Heart left ventricle (tissue), 16 donors: ENCODE measurements at regions not wholly inside any gene's neighbourhood (a gene's known extent, or its start where the extent isn't known, plus 50 kb on each side); places are given as distances from the start of the nearest gene placed in this dataset.

Source experiments
- ATAC-seq, 4 donors: fragments of 200-7000 bp; cut with Tn5 transposase; one replicate each; pipeline ENCODE4 v1.9.1; 2020 to 2022; ENCODE audit warnings: moderate library complexity in 4 of 4, mild to moderate bottlenecking in 3 of 4, moderate number of reproducible peaks in 1 of 4
- DNase-seq, 5 donors: peaks; one replicate each; pipeline ENCODE4 v3.0.0-alpha.2; 2020
- H3K27ac ChIP-seq, 12 donors: fragments of 200-600 bp; sonication (generic) in 4 of 12; one replicate each; pipeline versions ENCODE4 v1.5.0 to v1.8.0; 2016 to 2022; ENCODE audit warnings: mild to moderate bottlenecking in 2 of 12
- H3K27me3 ChIP-seq, 9 donors: fragments of 200-600 bp; sonication (generic) in 2 of 9; one replicate each; pipeline versions ENCODE4 v1.5.1 to v1.8.0; 2016 to 2022; ENCODE audit warnings: mild to moderate bottlenecking in 3 of 9
- H3K36me3 ChIP-seq, 9 donors: fragments of 200-600 bp; sonication (generic) in 2 of 9; one replicate each; pipeline versions ENCODE4 v1.5.0 to v1.8.0; 2018 to 2022; ENCODE audit warnings: mild to moderate bottlenecking in 2 of 9
- H3K4me1 ChIP-seq, 12 donors: fragments of 200-600 bp; sonication (generic) in 4 of 12; one replicate each; pipeline versions ENCODE4 v1.5.0 to v1.8.0; 2016 to 2022; ENCODE audit warnings: mild to moderate bottlenecking in 3 of 12
- H3K4me3 ChIP-seq, 12 donors: fragments of 200-600 bp; sonication (generic) in 4 of 12; one replicate each; pipeline versions ENCODE4 v1.5.0 to v1.8.0; 2017 to 2022; ENCODE audit warnings: mild to moderate bottlenecking in 9 of 12, moderate library complexity in 4 of 12
- H3K9me3 ChIP-seq, 12 donors: fragments of 200-600 bp; sonication (generic) in 4 of 12; one replicate each; pipeline versions ENCODE4 v1.5.0 to v1.8.0; 2016 to 2022; ENCODE audit warnings: mild to moderate bottlenecking in 1 of 12
- POLR2A ChIP-seq, 2 donors: fragments of 450-650 bp; IDR thresholded peaks; one replicate each; pipeline ENCODE4 v1.6.1; 2017; ENCODE audit warnings: antibody characterized with exemption in 2 of 2, mild to moderate bottlenecking in 2 of 2, moderate library complexity in 2 of 2
- WGBS, 4 donors: extraction: QIAGEN DNeasy Blood & Tissue Kit in 2 of 4; methylation state at CpG; one replicate each; pipeline versions ENCODE4 v1.1.5 to v1.1.7; 2013 to 2018; 5-methylcytosine and 5-hydroxymethylcytosine counted together
- intact Hi-C, 10 donors: fragments of 100-400 bp; cut with DNase I; formaldehyde crosslinking; loops; one replicate each; pipeline versions ENCODE4 v1.11.1 to v1.14.2; 2022
- TF ChIP-seq, protein P1 (sequence below), 12 donors: fragments of 200-600 bp; sonication (generic) in 4 of 12; IDR thresholded peaks; one replicate each; pipeline versions ENCODE4 v1.5.0 to v1.8.0; 2018 to 2022; ENCODE audit warnings: antibody characterized with exemption in 12 of 12, mild to moderate bottlenecking in 5 of 12
- donor health status: ischemic (EF 13 %, LVEDD 7.1; RV severe dilation, severe dysfunction).
- donor health status: healthy with polysubstance abuse.
- donor health status: DM: no; HTN: yes; CAD: no.
- donor health status: DM: no; HTN: no; CAD: no.
- donor health status: ischemic (EF 25% LVEDD 6.9; RV normal size, moderate dysfunction).
- donor health status: ischemic (EF 25% LVEDD 5.7; RV mildly dilated, moderate dysfunction).
- donor health status: healthy.
- donor health status: DM: yes; HTN: yes; CAD: no.
- donor health status: ischemic (EF 35%, LVEDD 5.7; RV mildly dilated, moderate dysfunction).
- donor health status: nonischemic (EF 11% LVEDD 7.7; RV severe dilation, severe dysfunction).
- donor health status: DM: yes; HTN: yes; CAD: no.
- donor health status: PGD.
- donor health status: ischemic (EF 29% LVEDD 5.4; RV normal size, mild dysfunction).
- donor health status: nonischemic (EF 23%, LVEDD 6.1; RV moderate dilation, normal function).

DNA sequence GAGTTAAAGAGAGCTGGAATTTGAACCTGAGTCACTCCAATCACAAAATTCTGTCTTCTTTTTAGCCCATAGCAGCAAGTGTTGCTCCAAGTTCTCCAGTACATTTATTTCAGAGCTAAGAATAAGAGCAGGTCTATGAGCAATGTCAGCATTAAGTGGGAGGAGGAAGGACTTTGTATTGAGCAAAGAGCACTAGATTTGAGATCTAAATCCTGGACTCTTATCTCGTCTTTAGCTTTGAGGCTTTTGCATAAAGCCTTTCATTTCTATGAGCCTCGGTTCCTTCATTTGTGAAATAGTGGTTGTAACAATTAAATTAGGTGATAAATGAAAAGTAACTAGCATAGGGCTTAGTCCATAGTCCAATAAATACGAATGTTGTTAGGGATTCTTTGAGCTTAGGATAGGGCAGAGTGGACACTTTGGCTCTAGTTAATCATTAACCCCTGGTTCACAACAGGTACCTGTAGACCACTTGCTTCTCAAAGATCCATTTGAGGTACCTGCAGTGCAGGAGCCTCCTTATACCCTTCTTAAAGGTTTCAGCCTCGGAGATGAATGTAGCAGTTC is 464.1 kb upstream of the KLF4 start:
- intact Hi-C loops, result no loop called here
- no peaks in the 10 kb centered on the region for H3K4me1 ChIP-seq
- 82 to 84% (median 82%) methylated on average over 4 of the region's 4 CpGs for WGBS, 4 donors

DNA sequence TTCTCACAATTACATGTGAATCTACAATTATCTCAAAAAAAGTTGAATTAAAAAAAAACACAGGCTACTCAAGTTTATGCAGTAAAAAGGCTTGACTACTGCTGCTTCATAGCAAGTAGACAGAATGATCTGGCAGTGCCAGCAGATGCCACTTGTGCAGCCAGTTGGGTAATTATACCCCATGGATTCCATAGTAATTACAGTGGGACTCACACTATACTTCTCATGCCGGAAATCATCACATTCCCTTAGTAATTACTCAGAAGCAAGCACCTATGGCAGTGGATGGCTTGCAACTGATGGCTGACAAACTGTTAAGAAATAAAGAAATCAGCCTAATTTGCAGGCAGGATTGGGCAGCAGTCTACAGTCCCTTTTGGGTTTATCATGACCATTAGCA is 463.2 kb upstream of the KLF4 start:
- H3K36me3 ChIP-seq, result no peaks in the 10 kb centered on the region

More for the DNA sequence above, 464.1 kb upstream of the KLF4 start:
- Histone ChIP-seq H3K9me3 (peaks cover 0 to 16% (median 5%) of the 10 kb centered on the region in 12 donors), H3K27ac (no peak overlapping the region), H3K36me3 (no peaks in the 10 kb centered on the region), H3K4me3 (no peak overlapping the region), H3K27me3 (no peaks in the 10 kb centered on the region)
- TF ChIP-seq, protein P1, sequence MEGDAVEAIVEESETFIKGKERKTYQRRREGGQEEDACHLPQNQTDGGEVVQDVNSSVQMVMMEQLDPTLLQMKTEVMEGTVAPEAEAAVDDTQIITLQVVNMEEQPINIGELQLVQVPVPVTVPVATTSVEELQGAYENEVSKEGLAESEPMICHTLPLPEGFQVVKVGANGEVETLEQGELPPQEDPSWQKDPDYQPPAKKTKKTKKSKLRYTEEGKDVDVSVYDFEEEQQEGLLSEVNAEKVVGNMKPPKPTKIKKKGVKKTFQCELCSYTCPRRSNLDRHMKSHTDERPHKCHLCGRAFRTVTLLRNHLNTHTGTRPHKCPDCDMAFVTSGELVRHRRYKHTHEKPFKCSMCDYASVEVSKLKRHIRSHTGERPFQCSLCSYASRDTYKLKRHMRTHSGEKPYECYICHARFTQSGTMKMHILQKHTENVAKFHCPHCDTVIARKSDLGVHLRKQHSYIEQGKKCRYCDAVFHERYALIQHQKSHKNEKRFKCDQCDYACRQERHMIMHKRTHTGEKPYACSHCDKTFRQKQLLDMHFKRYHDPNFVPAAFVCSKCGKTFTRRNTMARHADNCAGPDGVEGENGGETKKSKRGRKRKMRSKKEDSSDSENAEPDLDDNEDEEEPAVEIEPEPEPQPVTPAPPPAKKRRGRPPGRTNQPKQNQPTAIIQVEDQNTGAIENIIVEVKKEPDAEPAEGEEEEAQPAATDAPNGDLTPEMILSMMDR (IDR thresholded peaks at IDR 0.05), result no peak
- TF ChIP-seq POLR2A (IDR thresholded peaks at IDR 0.05), result no peak
- ATAC-seq (no peak), DNase-seq (no peak)

DNA sequence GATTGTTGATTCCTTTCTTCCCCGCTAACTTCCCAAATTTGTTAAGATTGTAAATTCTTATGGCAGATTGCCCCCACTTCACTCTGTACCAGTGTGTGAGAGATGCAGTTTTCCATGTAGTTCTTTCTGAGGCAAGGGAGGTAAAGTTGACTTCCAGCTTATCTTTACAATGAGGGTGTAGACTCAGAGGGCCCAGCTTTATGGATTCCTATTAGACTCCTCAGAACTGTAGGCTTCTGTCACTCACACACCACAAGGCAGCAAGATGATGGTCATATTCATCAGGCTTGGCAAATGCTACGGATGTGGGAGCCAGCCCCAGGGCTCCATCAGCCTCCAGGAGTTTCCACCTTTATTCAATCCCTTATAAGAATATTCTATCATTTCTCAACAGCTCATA is 461.9 kb upstream of the KLF4 start:
- TF ChIP-seq, protein P1 (IDR thresholded peaks at IDR 0.05), result no peak
- TF ChIP-seq POLR2A (IDR thresholded peaks at IDR 0.05), result no peak
- Histone ChIP-seq H3K4me1 (no peaks in the 10 kb centered on the region), H3K9me3 (peaks cover 0 to 16% (median 5%) of the 10 kb centered on the region in 12 donors), H3K4me3 (no peak overlapping the region), H3K27ac (no peak overlapping the region), H3K36me3 (no peaks in the 10 kb centered on the region), H3K27me3 (no peaks in the 10 kb centered on the region)
- intact Hi-C loops, result no loop called here
- DNase-seq (no peak), ATAC-seq (no peak)
- 88 to 95% (median 94%) methylated on average over 2 of the region's 2 CpGs for WGBS, 4 donors

More for the DNA sequence above, 463.2 kb upstream of the KLF4 start:
- Histone ChIP-seq H3K27me3 (no peaks in the 10 kb centered on the region), H3K4me3 (no peak overlapping the region), H3K4me1 (no peaks in the 10 kb centered on the region), H3K27ac (no peak overlapping the region), H3K9me3 (peaks cover 0 to 16% (median 5%) of the 10 kb centered on the region in 12 donors)
- no peak for TF ChIP-seq POLR2A (IDR thresholded peaks at IDR 0.05)
- TF ChIP-seq, protein P1 (IDR thresholded peaks at IDR 0.05), result no peak
- DNase-seq, result no peak
- no peak for ATAC-seq
- 86 to 100% (median 92%) methylated on average over 1 of the region's 1 CpG for WGBS, 4 donors
- intact Hi-C loops, result no loop called here

DNA sequence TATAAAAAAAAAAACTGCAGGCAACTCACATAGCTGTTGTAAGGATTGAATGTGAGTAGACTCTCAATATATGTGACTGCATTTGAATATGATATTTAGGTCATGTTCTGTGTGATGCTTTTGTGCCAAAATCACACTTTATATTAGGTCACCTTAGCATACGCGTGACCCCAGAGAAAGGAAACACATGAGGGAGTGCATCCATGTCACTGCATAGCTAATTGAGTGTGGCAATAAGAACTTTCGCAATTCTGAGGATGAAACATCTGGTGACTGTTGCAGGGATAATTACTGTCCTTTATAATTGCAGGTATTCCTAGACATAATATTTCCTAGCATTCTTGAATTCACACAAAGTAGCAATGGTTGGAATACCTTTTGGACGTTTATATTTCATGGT is 459.5 kb upstream of the KLF4 start:
- ATAC-seq (no peak), DNase-seq (no peak)
- 70 to 94% (median 87%) methylated on average over 4 of the region's 4 CpGs for WGBS, 4 donors
- H3K27me3 ChIP-seq, result no peaks in the 10 kb centered on the region
- no peak overlapping the region for H3K4me3 ChIP-seq
- intact Hi-C loops, result no loop called here
- no peaks in the 10 kb centered on the region for H3K4me1 ChIP-seq
- no peak overlapping the region for H3K27ac ChIP-seq
- H3K9me3 ChIP-seq, result peaks cover 0 to 16% (median 5%) of the 10 kb centered on the region in 12 donors
- no peaks in the 10 kb centered on the region for H3K36me3 ChIP-seq
- TF ChIP-seq POLR2A (IDR thresholded peaks at IDR 0.05), result no peak
- TF ChIP-seq, protein P1 (IDR thresholded peaks at IDR 0.05), result no peak
